H1 (cell line): ENCODE measurements at regions not wholly inside any gene's neighbourhood (a gene's known extent, or its start where the extent isn't known, plus 50 kb on each side); places are given as distances from the start of the nearest gene placed in this dataset.

ENCODE experiments used
- BACH1 ChIP-seq: IDR thresholded peaks from 2 replicates; pipeline ENCODE4 v1.6.1; 2012; ENCODE audit warnings: low read length, improper control_type of control experiment
- EP300 ChIP-seq, 2 experiments: IDR thresholded peaks; 1 replicate in 1 of 2; 2 replicates in 1 of 2; pipeline ENCODE4 v1.6.1; 2011 to 2012; ENCODE audit warnings: low read depth in 2 of 2, low read length in 2 of 2, mild to moderate bottlenecking in 2 of 2, borderline replicate concordance in 1 of 2, inconsistent platforms in 1 of 2, moderate library complexity in 1 of 2
- JUN ChIP-seq: IDR thresholded peaks from 2 replicates; pipeline ENCODE4 v1.6.1; 2011; ENCODE audit warnings: low read depth, mild to moderate bottlenecking, improper control_type of control experiment, low read length
- JUND ChIP-seq: IDR thresholded peaks from 2 replicates; pipeline ENCODE4 v1.6.1; 2011; ENCODE audit warnings: mild to moderate bottlenecking, improper control_type of control experiment, low read length
- POLR2A ChIP-seq, 2 experiments: IDR thresholded peaks; 1 replicate in 1 of 2; 2 replicates in 1 of 2; pipeline ENCODE4 v1.6.1; 2011; ENCODE audit warnings: low read depth in 2 of 2, low read length in 2 of 2, mild to moderate bottlenecking in 2 of 2; ENCODE audit errors: control extremely low read depth in 1 of 2
- RAD21 ChIP-seq, 2 experiments: IDR thresholded peaks in 1 of 2; conservative IDR thresholded peaks in 1 of 2; 2 replicates each; pipeline ENCODE4 v1.6.1; 2011; ENCODE audit warnings: low read depth in 2 of 2, low read length in 2 of 2, improper control_type of control experiment in 1 of 2, inconsistent platforms in 1 of 2, mild to moderate bottlenecking in 1 of 2, moderate library complexity in 1 of 2
- RBBP5 ChIP-seq: IDR thresholded peaks from 2 replicates; pipeline ENCODE4 v1.7.1; 2012; ENCODE audit warnings: low read depth, mild to moderate bottlenecking, inconsistent platforms, low read length, moderate library complexity, borderline replicate concordance
- RNF2 ChIP-seq: fragments of 200-900, 300-1000 bp; sonication (generic); IDR thresholded peaks from 2 replicates; pipeline ENCODE4 v1.7.1; 2016; ENCODE audit warnings: borderline replicate concordance, low read depth, mild to moderate bottlenecking, antibody characterized with exemption, low read length; ENCODE audit not compliant: poor library complexity, severe bottlenecking; ENCODE audit errors: missing control alignments
- SRF ChIP-seq: IDR thresholded peaks from 2 replicates; pipeline ENCODE4 v1.6.1; 2011; ENCODE audit warnings: mild to moderate bottlenecking, low read depth, low read length, moderate library complexity
- ZNF274 ChIP-seq: IDR thresholded peaks from 2 replicates; pipeline ENCODE4 v1.7.0; 2012; ENCODE audit warnings: low read length, borderline replicate concordance; ENCODE audit errors: extremely low read depth
- TF ChIP-seq, protein P1 (sequence below), 3 experiments: IDR thresholded peaks; 1 replicate in 2 of 3; 2 replicates in 1 of 3; pipeline versions ENCODE4 v1.5.1 to v1.6.1; 2011; ENCODE audit warnings: low read length in 3 of 3, mild to moderate bottlenecking in 3 of 3, inconsistent platforms in 2 of 3, low read depth in 1 of 3, moderate library complexity in 1 of 3; ENCODE audit not compliant: insufficient read depth in 1 of 3; ENCODE audit errors: control extremely low read depth in 1 of 3
- TF ChIP-seq, protein P2 (sequence below): IDR thresholded peaks from 2 replicates; pipeline ENCODE4 v1.6.1; 2011; ENCODE audit warnings: low read length, improper control_type of control experiment

DNA sequence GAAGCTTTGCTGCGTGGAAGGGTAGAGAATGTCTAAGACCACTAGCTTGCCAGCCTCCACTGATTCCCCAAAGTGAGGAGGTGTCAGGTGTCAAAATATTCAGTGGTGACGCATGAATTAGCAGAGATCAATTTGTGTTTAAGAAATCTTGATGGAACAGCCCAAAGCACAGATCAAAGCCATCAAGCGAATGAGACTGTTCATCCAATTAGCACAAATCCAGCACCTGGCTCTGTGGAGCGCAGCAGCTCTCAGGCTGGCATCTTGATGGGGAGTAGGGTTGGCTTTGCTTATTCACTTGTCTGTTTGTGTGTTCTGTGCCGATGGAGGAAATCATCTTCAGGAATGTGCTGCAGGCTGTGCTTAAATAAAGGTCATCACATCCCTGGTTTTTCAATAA lies 456.8 kb upstream of the CCL2 start:
- TF ChIP-seq EP300 (IDR thresholded peaks at IDR 0.05; ENCODE audit: borderline replicate concordance in 1 of 2, low read depth in 2 of 2, low read length in 2 of 2) (no peak), POLR2A (IDR thresholded peaks at IDR 0.05; ENCODE audit: control extremely low read depth in 1 of 2, low read depth in 2 of 2, low read length in 2 of 2) (no peak), BACH1 (no peak), RNF2 (no peak), JUN (no peak), ZNF274 (no peak), SRF (no peak), RAD21 (IDR thresholded peaks at IDR 0.05 in 1 of 2, conservative IDR thresholded peaks at IDR 0.05 in 1 of 2; ENCODE audit: low read depth in 2 of 2, low read length in 2 of 2) (no peak), JUND (no peak), RBBP5 (no peak)
- TF ChIP-seq, protein P1, sequence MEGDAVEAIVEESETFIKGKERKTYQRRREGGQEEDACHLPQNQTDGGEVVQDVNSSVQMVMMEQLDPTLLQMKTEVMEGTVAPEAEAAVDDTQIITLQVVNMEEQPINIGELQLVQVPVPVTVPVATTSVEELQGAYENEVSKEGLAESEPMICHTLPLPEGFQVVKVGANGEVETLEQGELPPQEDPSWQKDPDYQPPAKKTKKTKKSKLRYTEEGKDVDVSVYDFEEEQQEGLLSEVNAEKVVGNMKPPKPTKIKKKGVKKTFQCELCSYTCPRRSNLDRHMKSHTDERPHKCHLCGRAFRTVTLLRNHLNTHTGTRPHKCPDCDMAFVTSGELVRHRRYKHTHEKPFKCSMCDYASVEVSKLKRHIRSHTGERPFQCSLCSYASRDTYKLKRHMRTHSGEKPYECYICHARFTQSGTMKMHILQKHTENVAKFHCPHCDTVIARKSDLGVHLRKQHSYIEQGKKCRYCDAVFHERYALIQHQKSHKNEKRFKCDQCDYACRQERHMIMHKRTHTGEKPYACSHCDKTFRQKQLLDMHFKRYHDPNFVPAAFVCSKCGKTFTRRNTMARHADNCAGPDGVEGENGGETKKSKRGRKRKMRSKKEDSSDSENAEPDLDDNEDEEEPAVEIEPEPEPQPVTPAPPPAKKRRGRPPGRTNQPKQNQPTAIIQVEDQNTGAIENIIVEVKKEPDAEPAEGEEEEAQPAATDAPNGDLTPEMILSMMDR (IDR thresholded peaks at IDR 0.05; ENCODE audit: control extremely low read depth in 1 of 3, insufficient read depth in 1 of 3, low read depth in 1 of 3, low read length in 3 of 3) = no peak
- TF ChIP-seq, protein P2, sequence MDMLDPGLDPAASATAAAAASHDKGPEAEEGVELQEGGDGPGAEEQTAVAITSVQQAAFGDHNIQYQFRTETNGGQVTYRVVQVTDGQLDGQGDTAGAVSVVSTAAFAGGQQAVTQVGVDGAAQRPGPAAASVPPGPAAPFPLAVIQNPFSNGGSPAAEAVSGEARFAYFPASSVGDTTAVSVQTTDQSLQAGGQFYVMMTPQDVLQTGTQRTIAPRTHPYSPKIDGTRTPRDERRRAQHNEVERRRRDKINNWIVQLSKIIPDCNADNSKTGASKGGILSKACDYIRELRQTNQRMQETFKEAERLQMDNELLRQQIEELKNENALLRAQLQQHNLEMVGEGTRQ = no peak
